ENCODE measurements at regions not wholly inside any gene's neighbourhood (a gene's known extent, or its start where the extent isn't known, plus 50 kb on each side); places are given as distances from the start of the nearest gene placed in this dataset.

- no peak overlapping the region for H3K27ac Mint-ChIP-seq
- H3K36me3 Mint-ChIP-seq (ENCODE audit: low read depth): no peaks in the 10 kb centered on the region
- H3K27me3 Mint-ChIP-seq (ENCODE audit: insufficient read depth): no peaks in the 10 kb centered on the region
- no peak for TF ChIP-seq CTCF (conservative IDR thresholded peaks at IDR 0.05)
- Histone ChIP-seq H3K4me1 (ENCODE audit: control insufficient read depth, insufficient read depth, low read length) (peaks cover 4% of the 10 kb centered on the region), H3K9me3 (ENCODE audit: control insufficient read depth, low read length) (no peaks in the 10 kb centered on the region), H3K36me3 (ENCODE audit: control insufficient read depth, insufficient read depth, low read length) (no peaks in the 10 kb centered on the region), H3K9ac (ENCODE audit: extremely low read depth, low read length, poor library complexity, severe bottlenecking) (no peak overlapping the region), H3K4me3 (ENCODE audit: low read length) (no peak overlapping the region), H3K27me3 (ENCODE audit: control insufficient read depth, insufficient read depth, low read length, poor library complexity, severe bottlenecking) (no peaks in the 10 kb centered on the region), H3K27ac (ENCODE audit: low read depth, low read length) (no peak overlapping the region)
- H3K4me3 Mint-ChIP-seq: no peak overlapping the region
- DNase-seq: no peak
- WGBS, 2 experiments (ENCODE audit: insufficient coverage in 1 of 2, insufficient read length in 1 of 2): 88% methylated on average over 3 of the region's 3 CpGs; no CpG with 5 or more reads in 1 of the 2 experiments
- no peaks in the 10 kb centered on the region for H3K9me3 Mint-ChIP-seq
- H3K4me1 Mint-ChIP-seq: peaks cover 13% of the 10 kb centered on the region
Measured at GRCh38 chr16:73427164-73427563, 379.2 kb upstream of the ZFHX3 start.

- TF ChIP-seq CTCF (conservative IDR thresholded peaks at IDR 0.05): no peak
- Mint-ChIP-seq H3K9me3 (no peaks in the 10 kb centered on the region), H3K27me3 (ENCODE audit: insufficient read depth) (no peaks in the 10 kb centered on the region), H3K27ac (no peak overlapping the region), H3K4me1 (peaks cover 13% of the 10 kb centered on the region), H3K36me3 (ENCODE audit: low read depth) (no peaks in the 10 kb centered on the region), H3K4me3 (no peak overlapping the region)
- no peak overlapping the region for H3K27ac ChIP-seq (ENCODE audit: low read depth, low read length)
- no peak overlapping the region for H3K9ac ChIP-seq (ENCODE audit: extremely low read depth, low read length, poor library complexity, severe bottlenecking)
- 63 to 93% methylated on average over 2 to 7 of the region's 7 CpGs for WGBS, 2 experiments (ENCODE audit: insufficient coverage in 1 of 2, insufficient read length in 1 of 2)
- no peaks in the 10 kb centered on the region for H3K36me3 ChIP-seq (ENCODE audit: control insufficient read depth, insufficient read depth, low read length)
- no peak overlapping the region for H3K4me3 ChIP-seq (ENCODE audit: low read length)
- peaks cover 4% of the 10 kb centered on the region for H3K4me1 ChIP-seq (ENCODE audit: control insufficient read depth, insufficient read depth, low read length)
- no peaks in the 10 kb centered on the region for H3K27me3 ChIP-seq (ENCODE audit: control insufficient read depth, insufficient read depth, low read length, poor library complexity, severe bottlenecking)
- H3K9me3 ChIP-seq (ENCODE audit: control insufficient read depth, low read length): no peaks in the 10 kb centered on the region
- no peak for DNase-seq
Measured at GRCh38 chr16:73426433-73427160, 378.7 kb upstream of the ZFHX3 start.

- Mint-ChIP-seq H3K36me3 (ENCODE audit: low read depth) (no peaks in the 10 kb centered on the region), H3K4me3 (no peak overlapping the region), H3K27ac (no peak overlapping the region), H3K27me3 (ENCODE audit: insufficient read depth) (peaks cover 2% of the 10 kb centered on the region), H3K4me1 (peaks cover 3% of the 10 kb centered on the region), H3K9me3 (no peaks in the 10 kb centered on the region)
- no peak overlapping the region for H3K4me3 ChIP-seq (ENCODE audit: low read length)
- H3K27me3 ChIP-seq (ENCODE audit: control insufficient read depth, insufficient read depth, low read length, poor library complexity, severe bottlenecking): no peaks in the 10 kb centered on the region
- no peak overlapping the region for H3K27ac ChIP-seq (ENCODE audit: low read depth, low read length)
- no peaks in the 10 kb centered on the region for H3K4me1 ChIP-seq (ENCODE audit: control insufficient read depth, insufficient read depth, low read length)
- no peaks in the 10 kb centered on the region for H3K9me3 ChIP-seq (ENCODE audit: control insufficient read depth, low read length)
- TF ChIP-seq CTCF (conservative IDR thresholded peaks at IDR 0.05): no peak
- no peak overlapping the region for H3K9ac ChIP-seq (ENCODE audit: extremely low read depth, low read length, poor library complexity, severe bottlenecking)
- WGBS, 2 experiments (ENCODE audit: insufficient coverage in 1 of 2, insufficient read length in 1 of 2): 80 to 81% methylated on average over 6 of the region's 7 CpGs
- DNase-seq: no peak
- H3K36me3 ChIP-seq (ENCODE audit: control insufficient read depth, insufficient read depth, low read length): no peaks in the 10 kb centered on the region
Measured at GRCh38 chr16:73420676-73421075, 372.7 kb upstream of the ZFHX3 start.

All from endodermal cell (in vitro differentiated cells).